H1 (cell line): ENCODE measurements at regions not wholly inside any gene's neighbourhood (a gene's known extent, or its start where the extent isn't known, plus 50 kb on each side); places are given as distances from the start of the nearest gene placed in this dataset.

Experiments
- CTCF ChIA-PET: fragments of 300-600 bp; sonication (Branson Sonifier 250); formaldehyde crosslinking; loops from one replicate; lab custom pipeline; 2021; ENCODE audit not compliant: partially characterized antibody; lab: Charles Lee
- POLR2A ChIA-PET: fragments of 300-600 bp; sonication (Branson Sonifier 250); formaldehyde crosslinking; loops from one replicate; lab custom pipeline; 2021; ENCODE audit warnings: inconsistent platforms; ENCODE audit not compliant: partially characterized antibody; lab: Charles Lee
- DNase-seq, 2 experiments: peaks; one replicate each; pipeline versions ENCODE4 v3.0.0 to v3.0.0-alpha.2; 2010 to 2022; ENCODE audit warnings: low spot score in 2 of 2, low read depth in 1 of 2, mixed read lengths in 1 of 2
- FAIRE-seq: peaks from 2 replicates; lab custom pipeline; 2011; peaks lifted over from hg19 to GRCh38; lab: Jason Lieb, UNC
- H2AFZ ChIP-seq: 2 replicates; pipeline ENCODE4 v1.8.1; 2012; ENCODE audit warnings: low read length, inconsistent platforms
- H2AK5ac ChIP-seq: 2 replicates; pipeline ENCODE4 v1.6.1; 2013; ENCODE audit warnings: low read depth, low read length
- H2BK120ac ChIP-seq: replicated peaks from 2 replicates; pipeline ENCODE3; 2013; ENCODE audit warnings: low read depth, low read length, inconsistent platforms
- H2BK12ac ChIP-seq: 2 replicates; pipeline ENCODE4 v1.6.1; 2013; ENCODE audit warnings: low read depth, low read length
- H2BK15ac ChIP-seq: 2 replicates; pipeline ENCODE4 v1.6.1; 2013; ENCODE audit warnings: low read length
- H2BK20ac ChIP-seq: 2 replicates; pipeline ENCODE4 v1.6.1; 2013; ENCODE audit warnings: low read length
- H2BK5ac ChIP-seq: 2 replicates; pipeline ENCODE4 v1.6.1; 2013; ENCODE audit warnings: low read depth, low read length
- H3K14ac ChIP-seq: 2 replicates; pipeline ENCODE4 v1.6.1; 2013; ENCODE audit warnings: inconsistent platforms; ENCODE audit not compliant: insufficient read length
- H3K18ac ChIP-seq: 2 replicates; pipeline ENCODE4 v1.6.1; 2013; ENCODE audit warnings: low read length; ENCODE audit errors: extremely low read depth
- H3K23ac ChIP-seq: 2 replicates; pipeline ENCODE4 v1.6.1; 2013; ENCODE audit warnings: inconsistent platforms; ENCODE audit not compliant: insufficient read length
- H3K23me2 ChIP-seq: 2 replicates; pipeline ENCODE4 v1.6.1; 2013; ENCODE audit warnings: low read depth, low read length
- H3K27ac ChIP-seq: 2 replicates; pipeline ENCODE4 v1.6.1; 2011; ENCODE audit warnings: low read depth, low read length, inconsistent platforms
- H3K27me3 ChIP-seq, 4 experiments: replicated peaks in 1 of 4; 1 replicate in 1 of 4; 2 replicates in 3 of 4; pipeline versions ENCODE4 v1.6.1 to v1.8.1; 2011 to 2013; ENCODE audit warnings: low read length in 3 of 4, mild to moderate bottlenecking in 3 of 4, inconsistent platforms in 2 of 4, mixed read lengths in 2 of 4, moderate library complexity in 1 of 4; ENCODE audit not compliant: control insufficient read depth in 3 of 4, insufficient read depth in 3 of 4; ENCODE audit errors: extremely low read depth in 1 of 4
- H3K36me3 ChIP-seq, 4 experiments: 2 replicates each; pipeline versions ENCODE4 v1.6.1 to v1.8.1; 2011 to 2013; ENCODE audit warnings: mild to moderate bottlenecking in 4 of 4, low read length in 3 of 4, moderate library complexity in 2 of 4, control low read depth in 1 of 4, inconsistent platforms in 1 of 4; ENCODE audit not compliant: insufficient read depth in 4 of 4, control insufficient read depth in 2 of 4
- H3K4ac ChIP-seq: replicated peaks from 2 replicates; pipeline ENCODE3; 2013; ENCODE audit warnings: low read length, low read depth, mixed read lengths, inconsistent platforms; ENCODE audit not compliant: insufficient read length
- H3K4me1 ChIP-seq, 4 experiments: replicated peaks in 1 of 4; 1 replicate in 1 of 4; 2 replicates in 3 of 4; pipeline versions ENCODE4 v1.6.1 to v1.8.1; 2011 to 2013; ENCODE audit warnings: low read length in 3 of 4, inconsistent platforms in 2 of 4, mixed read lengths in 1 of 4; ENCODE audit not compliant: insufficient read depth in 4 of 4, control insufficient read depth in 3 of 4
- H3K4me2 ChIP-seq, 2 experiments: 2 replicates each; pipeline versions ENCODE4 v1.6.1 to v1.8.1; 2011 to 2013; ENCODE audit warnings: low read depth in 2 of 2, low read length in 2 of 2, control low read depth in 1 of 2, inconsistent platforms in 1 of 2, mild to moderate bottlenecking in 1 of 2; ENCODE audit not compliant: insufficient read depth in 1 of 2
- H3K4me3 ChIP-seq, 4 experiments: fragments of 200-600, 300-600 bp in 1 of 4; sonication (generic), shearing (Covaris generic), sonication (Bioruptor Twin) in 1 of 4; 2 replicates each; pipeline versions ENCODE4 v1.5.1 to v1.8.1; 2011 to 2016; ENCODE audit warnings: low read length in 4 of 4, low read depth in 3 of 4, control low read depth in 2 of 4, inconsistent platforms in 2 of 4, mild to moderate bottlenecking in 2 of 4, mixed read lengths in 1 of 4, moderate library complexity in 1 of 4; ENCODE audit not compliant: insufficient read depth in 2 of 4; ENCODE audit errors: extremely low read depth in 1 of 4
- H3K56ac ChIP-seq: replicated peaks from 2 replicates; pipeline ENCODE3; 2013; ENCODE audit warnings: low read depth, mild to moderate bottlenecking, mixed read lengths, low read length, inconsistent platforms; ENCODE audit not compliant: insufficient read length
- H3K79me1 ChIP-seq: 2 replicates; pipeline ENCODE4 v1.6.1; 2013; ENCODE audit warnings: low read depth, low read length, control low read depth
- H3K79me2 ChIP-seq, 2 experiments: 2 replicates each; pipeline versions ENCODE4 v1.6.1 to v1.8.1; 2012 to 2013; ENCODE audit warnings: low read length in 2 of 2, mild to moderate bottlenecking in 2 of 2, inconsistent platforms in 1 of 2; ENCODE audit not compliant: insufficient read depth in 2 of 2, control insufficient read depth in 1 of 2
- H3K9ac ChIP-seq, 4 experiments: replicated peaks in 1 of 4; 1 replicate in 1 of 4; 2 replicates in 3 of 4; pipeline versions ENCODE4 v1.6.1 to v1.8.1; 2011 to 2013; ENCODE audit warnings: low read depth in 3 of 4, low read length in 3 of 4, control low read depth in 2 of 4, mild to moderate bottlenecking in 2 of 4, moderate library complexity in 2 of 4, inconsistent platforms in 1 of 4; ENCODE audit errors: extremely low read depth in 1 of 4
- H3K9me3 ChIP-seq, 2 experiments: 2 replicates each; pipeline versions ENCODE4 v1.6.1 to v1.8.1; 2012 to 2013; ENCODE audit warnings: mild to moderate bottlenecking in 2 of 2, moderate library complexity in 2 of 2, control low read depth in 1 of 2, inconsistent platforms in 1 of 2, low read depth in 1 of 2, low read length in 1 of 2, mixed read lengths in 1 of 2; ENCODE audit not compliant: insufficient read depth in 2 of 2
- H4K20me1 ChIP-seq, 2 experiments: replicated peaks in 1 of 2; 2 replicates each; pipeline versions ENCODE3 to v1.8.1; 2011 to 2013; ENCODE audit warnings: inconsistent platforms in 2 of 2, low read length in 2 of 2, mild to moderate bottlenecking in 1 of 2; ENCODE audit not compliant: insufficient read depth in 2 of 2, control insufficient read depth in 1 of 2
- H4K5ac ChIP-seq: 2 replicates; pipeline ENCODE4 v1.6.1; 2013; ENCODE audit warnings: low read length, low read depth, mixed read lengths, inconsistent platforms; ENCODE audit not compliant: insufficient read length
- H4K8ac ChIP-seq: 2 replicates; pipeline ENCODE4 v1.8.0; 2013; ENCODE audit warnings: mild to moderate bottlenecking, moderate library complexity, low read length, inconsistent platforms; ENCODE audit not compliant: insufficient read depth; ENCODE audit errors: extremely low read depth
- H4K91ac ChIP-seq: replicated peaks from 2 replicates; pipeline ENCODE3; 2013; ENCODE audit warnings: low read length, mixed read lengths, inconsistent platforms; ENCODE audit not compliant: insufficient read length
- RNF2 ChIP-seq: fragments of 200-900, 300-1000 bp; sonication (generic); IDR thresholded peaks from 2 replicates; pipeline ENCODE4 v1.7.1; 2016; ENCODE audit warnings: borderline replicate concordance, low read depth, mild to moderate bottlenecking, antibody characterized with exemption, low read length; ENCODE audit not compliant: poor library complexity, severe bottlenecking; ENCODE audit errors: missing control alignments
- WGBS, 2 experiments: shearing (Covaris generic) in 1 of 2; methylation state at CpG; one replicate each; pipeline versions ENCODE4 v1.1.6 to v1.1.7; 2013 to 2015; ENCODE audit warnings: low lambda C conversion rate in 2 of 2, mixed read lengths in 2 of 2, inconsistent platforms in 1 of 2, low coverage in 1 of 2, missing lambda C conversion rate in 1 of 2; ENCODE audit not compliant: insufficient replicate concordance in 2 of 2, insufficient coverage in 1 of 2, insufficient read length in 1 of 2; ENCODE audit errors: extremely low coverage in 1 of 2, missing lambda C conversion rate in 1 of 2; 5-methylcytosine and 5-hydroxymethylcytosine counted together

DNA sequence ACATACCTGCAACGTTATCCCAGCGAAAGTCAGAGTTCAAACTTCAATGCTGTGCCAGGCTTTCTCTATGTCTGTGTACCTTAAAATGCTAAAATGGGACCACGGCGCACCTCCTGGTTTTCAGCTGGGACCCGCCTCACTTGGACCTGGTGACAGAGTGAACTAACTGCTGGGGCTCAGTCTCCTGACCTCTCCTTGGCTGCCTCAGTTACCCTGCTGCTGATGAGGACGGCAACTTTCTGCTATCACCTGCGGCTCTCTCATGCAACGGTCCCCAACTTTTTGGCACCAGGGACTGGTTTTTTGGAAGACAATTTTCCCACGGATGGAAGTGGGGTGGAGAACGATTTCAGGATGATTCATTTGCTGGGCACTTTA is 402.8 kb downstream of the BRD1 start:
- Histone ChIP-seq H3K9me3 (no peaks in the 10 kb centered on the region), H3K27ac (no peak overlapping the region), H2BK12ac (no peak overlapping the region), H3K36me3 (no peaks in the 10 kb centered on the region), H2AFZ (no peak overlapping the region), H3K4me2 (no peak overlapping the region), H3K9ac (no peak overlapping the region), H2BK5ac (no peak overlapping the region), H2AK5ac (no peak overlapping the region), H2BK120ac (no peak overlapping the region), H2BK20ac (no peak overlapping the region), H3K23ac (no peak overlapping the region), H3K4me3 (no peak overlapping the region), H3K27me3 (no peaks in the 10 kb centered on the region), H3K14ac (no peak overlapping the region), H3K56ac (no peak overlapping the region), H3K4me1 (peaks cover 0 to 3% (median 1%) of the 10 kb centered on the region in 4 experiments; a peak in 2 of 7 replicates), H3K4ac (no peak overlapping the region), H4K20me1 (peaks cover 0 to 2% of the 10 kb centered on the region in 2 experiments), H3K23me2 (0 out of 2 replicates have a peak, but pooled peaks cover 3% of the 10 kb centered on the region), H3K79me1 (no peaks in the 10 kb centered on the region; the same call in 1 of the 2 replicates), H4K5ac (no peak overlapping the region), H3K79me2 (no peaks in the 10 kb centered on the region), H3K18ac (no peak overlapping the region), H2BK15ac (no peak overlapping the region), H4K8ac (peak overlapping the region; percentile 68; the same call in 1 of the 2 replicates), H4K91ac (no peak overlapping the region)
- POLR2A ChIA-PET: no interaction called here
- FAIRE-seq (no peak), DNase-seq (no peak)
- WGBS, 2 experiments: 93% methylated on average over 10 of the region's 10 CpGs; no CpG with 5 or more reads in 1 of the 2 experiments
- CTCF ChIA-PET: interaction anchor here (1.1 kb wide), 1 partner anchor 9 kb away, joined by 4 read pairs; no protein-coding TSS in a partner anchor
- no peak for TF ChIP-seq RNF2
